Neural progenitor cell (in vitro differentiated cells): ENCODE measurements at regions not wholly inside any gene's neighbourhood (a gene's known extent, or its start where the extent isn't known, plus 50 kb on each side); places are given as distances from the start of the nearest gene placed in this dataset.

Experiments
- DNase-seq: peaks from one replicate; pipeline ENCODE4 v3.0.0-alpha.2; 2016; ENCODE audit warnings: low spot score
- H2AFZ ChIP-seq: fragments of 200-600 bp; sonication (generic); replicated peaks from 2 replicates; pipeline ENCODE4 v1.6.1; 2016; ENCODE audit warnings: antibody characterized with exemption
- H3F3A ChIP-seq: fragments of 200-600 bp; sonication (generic); 2 replicates; pipeline ENCODE4 v1.6.1; 2016; ENCODE audit warnings: antibody characterized with exemption, low read depth
- H3K27ac ChIP-seq: fragments of 200-600 bp; sonication (generic); 2 replicates; pipeline ENCODE4 v1.5.1; 2016; ENCODE audit warnings: mild to moderate bottlenecking
- H3K27me3 ChIP-seq: fragments of 200-600 bp; sonication (generic); 2 replicates; pipeline ENCODE4 v1.6.1; 2016; ENCODE audit warnings: mild to moderate bottlenecking, moderate library complexity
- H3K36me3 ChIP-seq: fragments of 200-600 bp; sonication (generic); 2 replicates; pipeline ENCODE4 v1.5.1; 2016
- H3K4me1 ChIP-seq: fragments of 200-600 bp; sonication (generic); 2 replicates; pipeline ENCODE4 v1.6.1; 2016; ENCODE audit warnings: mixed run types
- H3K4me2 ChIP-seq: fragments of 200-600 bp; sonication (generic); 2 replicates; pipeline ENCODE4 v1.6.1; 2016
- H3K4me3 ChIP-seq: fragments of 200-600 bp; sonication (generic); 2 replicates; pipeline ENCODE4 v1.5.1; 2016
- H3K79me2 ChIP-seq: fragments of 200-600 bp; sonication (generic); 2 replicates; pipeline ENCODE4 v1.6.1; 2016; ENCODE audit warnings: low read depth
- H3K9ac ChIP-seq: fragments of 200-600 bp; sonication (generic); 2 replicates; pipeline ENCODE4 v1.6.1; 2016
- H3K9me3 ChIP-seq: fragments of 200-600 bp; sonication (generic); 2 replicates; pipeline ENCODE4 v1.5.1; 2016; ENCODE audit warnings: low read depth
- H4K20me1 ChIP-seq: fragments of 200-600 bp; sonication (generic); 2 replicates; pipeline ENCODE4 v1.6.1; 2016; ENCODE audit warnings: low read depth
- H3K27ac Mint-ChIP-seq: 3 replicates; pipeline ENCODE4 v1.8.0; 2021; ENCODE audit warnings: mixed read lengths
- H3K27me3 Mint-ChIP-seq: 2 replicates; pipeline ENCODE4 v1.8.0; 2022; ENCODE audit warnings: low read depth, mild to moderate bottlenecking, inconsistent platforms, moderate library complexity, mixed read lengths; ENCODE audit not compliant: insufficient read depth
- H3K36me3 Mint-ChIP-seq: 3 replicates; pipeline ENCODE4 v1.8.0; 2021; ENCODE audit warnings: mixed read lengths
- H3K4me1 Mint-ChIP-seq: 3 replicates; pipeline ENCODE4 v1.8.0; 2021; ENCODE audit warnings: mixed read lengths
- H3K4me3 Mint-ChIP-seq: 3 replicates; pipeline ENCODE4 v1.8.0; 2021; ENCODE audit warnings: mild to moderate bottlenecking, moderate library complexity, mixed read lengths
- H3K9me3 Mint-ChIP-seq: 3 replicates; pipeline ENCODE4 v1.8.0; 2020; ENCODE audit warnings: mixed read lengths
- CTCF ChIP-seq: fragments of 200-600 bp; sonication (generic); IDR thresholded peaks from 2 replicates; pipeline ENCODE4 v1.5.1; 2017; ENCODE audit warnings: antibody characterized with exemption, mild to moderate bottlenecking
- EZH2 ChIP-seq: fragments of 200-600 bp; sonication (generic); IDR thresholded peaks from 2 replicates; pipeline ENCODE4 v1.6.1; 2017; ENCODE audit warnings: antibody characterized with exemption, mild to moderate bottlenecking, moderate library complexity
- EZH2phosphoT487 ChIP-seq: fragments of 200-600 bp; sonication (generic); IDR thresholded peaks from 2 replicates; pipeline ENCODE4 v1.6.1; 2017; ENCODE audit warnings: antibody characterized with exemption

- Mint-ChIP-seq H3K27ac (no peak overlapping the region), H3K4me1 (no peaks in the 10 kb centered on the region), H3K4me3 (no peak overlapping the region), H3K27me3 (peaks cover 2% of the 10 kb centered on the region), H3K9me3 (peaks cover 2% of the 10 kb centered on the region), H3K36me3 (no peaks in the 10 kb centered on the region)
- Histone ChIP-seq H3K9ac (no peak overlapping the region), H3K79me2 (no peaks in the 10 kb centered on the region), H3K36me3 (no peaks in the 10 kb centered on the region), H3F3A (no peaks in the 10 kb centered on the region), H2AFZ (no peak overlapping the region), H3K27ac (no peak overlapping the region), H3K4me1 (peaks cover 6% of the 10 kb centered on the region), H3K27me3 (no peaks in the 10 kb centered on the region), H3K4me2 (no peak overlapping the region), H3K4me3 (no peak overlapping the region), H3K9me3 (no peaks in the 10 kb centered on the region), H4K20me1 (no peaks in the 10 kb centered on the region)
- DNase-seq = no peak
- no peak for TF ChIP-seq EZH2
- TF ChIP-seq EZH2phosphoT487 = no peak
- TF ChIP-seq CTCF = no peak
Observed at GRCh38 chr3:7920211-7920610, 581.4 kb upstream of the LMCD1 start.

GRCh38 chr3:7924228-7924627 is 577.4 kb upstream of the LMCD1 start:
- Histone ChIP-seq H2AFZ (no peak overlapping the region), H3K27me3 (no peaks in the 10 kb centered on the region), H4K20me1 (no peaks in the 10 kb centered on the region), H3K79me2 (no peaks in the 10 kb centered on the region), H3F3A (no peaks in the 10 kb centered on the region), H3K9ac (no peak overlapping the region), H3K4me3 (no peak overlapping the region), H3K27ac (no peak overlapping the region), H3K9me3 (no peaks in the 10 kb centered on the region), H3K4me2 (no peak overlapping the region), H3K4me1 (peaks cover 10% of the 10 kb centered on the region), H3K36me3 (no peaks in the 10 kb centered on the region)
- DNase-seq = no peak
- Mint-ChIP-seq H3K9me3 (peaks cover 2% of the 10 kb centered on the region), H3K36me3 (no peaks in the 10 kb centered on the region), H3K27ac (no peak overlapping the region), H3K4me1 (no peaks in the 10 kb centered on the region), H3K4me3 (no peak overlapping the region), H3K27me3 (peaks cover 2% of the 10 kb centered on the region)
- TF ChIP-seq EZH2phosphoT487 = no peak
- TF ChIP-seq EZH2 = no peak
- no peak for TF ChIP-seq CTCF

GRCh38 chr3:7927015-7927414 is 574.6 kb upstream of the LMCD1 start:
- H2AFZ ChIP-seq = no peak overlapping the region
- H3K9me3 ChIP-seq = no peaks in the 10 kb centered on the region
- H3K4me3 Mint-ChIP-seq = no peak overlapping the region
- no peak for TF ChIP-seq CTCF
- TF ChIP-seq EZH2phosphoT487 = no peak
- no peak for TF ChIP-seq EZH2
- H3K36me3 Mint-ChIP-seq = no peaks in the 10 kb centered on the region
- H3K27me3 Mint-ChIP-seq = no peaks in the 10 kb centered on the region
- no peak overlapping the region for H3K27ac ChIP-seq
- no peak overlapping the region for H3K9ac ChIP-seq
- peaks cover 4% of the 10 kb centered on the region for H3K4me1 ChIP-seq
- H3F3A ChIP-seq = no peaks in the 10 kb centered on the region
- no peak for DNase-seq
- H3K36me3 ChIP-seq = no peaks in the 10 kb centered on the region
- H3K4me2 ChIP-seq = no peak overlapping the region
- no peaks in the 10 kb centered on the region for H3K27me3 ChIP-seq
- H3K4me1 Mint-ChIP-seq = no peaks in the 10 kb centered on the region
- no peak overlapping the region for H3K27ac Mint-ChIP-seq
- H3K79me2 ChIP-seq = no peaks in the 10 kb centered on the region
- H4K20me1 ChIP-seq = no peaks in the 10 kb centered on the region
- no peak overlapping the region for H3K4me3 ChIP-seq
- no peaks in the 10 kb centered on the region for H3K9me3 Mint-ChIP-seq

- H3K36me3 ChIP-seq = no peaks in the 10 kb centered on the region
- Mint-ChIP-seq H3K4me3 (no peak overlapping the region), H3K36me3 (no peaks in the 10 kb centered on the region), H3K27ac (no peak overlapping the region), H3K9me3 (no peaks in the 10 kb centered on the region), H3K4me1 (no peaks in the 10 kb centered on the region), H3K27me3 (no peaks in the 10 kb centered on the region)
- no peaks in the 10 kb centered on the region for H3K9me3 ChIP-seq
- no peak overlapping the region for H3K9ac ChIP-seq
- H3K4me3 ChIP-seq = no peak overlapping the region
- no peaks in the 10 kb centered on the region for H3K79me2 ChIP-seq
- H3F3A ChIP-seq = no peaks in the 10 kb centered on the region
- H3K4me2 ChIP-seq = no peak overlapping the region
- no peak overlapping the region for H3K27ac ChIP-seq
- no peak overlapping the region for H2AFZ ChIP-seq
- H3K27me3 ChIP-seq = no peaks in the 10 kb centered on the region
- H3K4me1 ChIP-seq = peaks cover 4% of the 10 kb centered on the region
- TF ChIP-seq EZH2 (no peak), EZH2phosphoT487 (no peak), CTCF (no peak)
- H4K20me1 ChIP-seq = no peaks in the 10 kb centered on the region
- DNase-seq = no peak
Observed at GRCh38 chr3:7927864-7928263, 573.8 kb upstream of the LMCD1 start.
